HG03378 (cell line): ENCODE measurements at regions not wholly inside any gene's neighbourhood (a gene's known extent, or its start where the extent isn't known, plus 50 kb on each side); places are given as distances from the start of the nearest gene placed in this dataset.
"Not testable (repeated sequence)": the region's sequence is repeated elsewhere in the genome, so short reads cannot be mapped to it uniquely, and the experiment has no call there.

Experiments used
- ATAC-seq: cut with Tn5 transposase; IDR thresholded peaks from one replicate; pipeline ENCODE4 v1.9.1; 2021; ENCODE audit warnings: mild to moderate bottlenecking, moderate library complexity; ENCODE audit not compliant: unreplicated experiment

DNA sequence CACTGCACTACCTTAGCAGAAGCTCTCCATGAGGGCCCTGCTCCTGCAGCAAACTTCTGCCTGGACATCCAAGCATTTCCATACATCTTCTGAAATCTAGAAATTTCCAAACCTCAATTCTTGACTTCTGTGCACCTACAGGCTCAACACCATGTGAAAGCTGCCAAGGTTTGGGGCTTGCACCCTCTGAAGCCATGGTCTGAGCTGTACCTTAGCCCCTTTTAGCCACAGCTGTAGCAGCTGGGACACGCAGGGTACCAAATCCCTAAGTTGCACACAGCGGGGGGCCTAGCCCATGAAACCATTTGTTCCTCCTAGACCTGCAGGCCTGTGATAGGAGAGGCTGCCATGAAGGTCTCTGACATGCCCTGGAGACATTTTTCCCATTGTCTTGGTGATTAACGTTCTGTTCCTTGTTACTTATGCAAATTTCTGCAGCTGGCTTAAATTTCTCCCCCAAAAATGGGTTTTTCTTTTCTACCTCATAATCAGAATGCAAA is 102.7 kb downstream of the EN1 start:
- not testable (repeated sequence) for ATAC-seq

DNA sequence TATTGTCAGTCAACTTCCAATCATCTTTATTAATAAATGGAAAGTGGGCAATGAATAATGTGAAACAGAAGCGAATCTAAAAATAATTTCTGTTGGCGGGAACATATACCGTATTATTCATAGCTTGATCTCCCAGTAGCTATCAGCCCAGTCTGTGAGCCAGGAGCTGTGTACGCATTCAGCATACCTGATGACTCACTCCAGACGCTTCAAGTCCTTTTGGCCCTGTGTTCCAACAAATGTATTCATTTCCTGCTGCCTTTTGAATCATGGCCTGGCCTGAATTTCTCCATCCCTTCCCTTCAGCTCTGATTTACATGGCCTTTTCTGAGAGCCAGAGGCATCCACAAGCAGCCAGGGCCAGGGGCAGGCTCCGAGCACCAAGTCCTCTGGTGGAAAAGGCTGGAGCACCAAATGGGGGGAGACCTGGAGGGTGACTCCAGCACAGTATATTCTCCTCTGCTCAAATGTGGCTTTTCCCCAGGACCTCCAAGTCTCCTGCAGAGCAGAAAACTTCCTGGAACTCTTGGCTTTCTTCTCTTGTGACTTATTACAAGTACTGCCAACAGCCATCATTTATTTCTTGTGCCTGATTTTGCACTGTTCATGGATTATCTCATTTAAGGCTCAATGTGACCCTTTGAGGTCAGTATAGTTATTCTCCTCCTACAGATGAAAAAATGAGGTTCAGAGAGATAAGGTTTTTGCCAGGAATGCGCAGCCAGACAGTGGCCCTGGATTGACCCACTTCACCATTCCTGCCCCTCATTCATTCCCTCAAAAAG is 108.7 kb downstream of the EN1 start:
- no peak for ATAC-seq

DNA sequence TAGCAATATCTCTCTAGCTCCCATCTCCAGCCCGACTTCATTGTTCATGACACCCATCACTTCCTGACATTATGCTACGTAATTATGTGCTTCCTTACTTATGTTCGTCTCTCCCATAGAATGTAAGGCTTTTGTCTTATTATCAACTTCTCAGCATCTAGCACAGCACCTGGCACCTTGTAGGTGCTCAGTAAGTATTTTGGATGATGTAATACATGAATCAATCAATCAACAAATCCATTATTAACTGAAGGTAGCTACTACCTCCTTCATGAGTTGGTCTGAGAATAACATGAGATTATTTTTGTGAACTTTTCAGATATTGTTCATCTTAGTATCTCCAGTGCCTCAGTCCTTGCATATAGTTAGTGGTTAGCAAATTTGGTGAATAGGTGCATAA is 109.3 kb downstream of the EN1 start:
- ATAC-seq: no peak

DNA sequence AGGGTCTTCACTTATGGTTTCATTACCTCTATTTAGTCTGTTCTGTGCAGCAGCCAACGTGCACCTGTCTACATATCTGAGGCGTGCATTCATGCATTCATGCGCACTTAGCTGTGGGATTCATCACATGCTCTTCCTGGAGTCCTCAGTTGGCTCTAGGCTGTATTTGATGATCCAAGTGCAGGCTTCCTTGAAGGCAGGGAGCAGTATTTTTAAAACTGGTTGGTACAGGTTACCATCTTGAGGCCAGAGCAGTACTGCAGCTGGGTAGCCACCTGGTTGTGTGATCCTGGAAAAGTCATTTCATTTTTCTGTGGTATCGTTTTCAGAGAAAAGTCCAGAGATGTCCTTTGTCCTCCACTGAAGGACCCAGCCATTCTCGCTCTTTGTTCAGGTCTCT is 109.8 kb downstream of the EN1 start:
- ATAC-seq: no peak

DNA sequence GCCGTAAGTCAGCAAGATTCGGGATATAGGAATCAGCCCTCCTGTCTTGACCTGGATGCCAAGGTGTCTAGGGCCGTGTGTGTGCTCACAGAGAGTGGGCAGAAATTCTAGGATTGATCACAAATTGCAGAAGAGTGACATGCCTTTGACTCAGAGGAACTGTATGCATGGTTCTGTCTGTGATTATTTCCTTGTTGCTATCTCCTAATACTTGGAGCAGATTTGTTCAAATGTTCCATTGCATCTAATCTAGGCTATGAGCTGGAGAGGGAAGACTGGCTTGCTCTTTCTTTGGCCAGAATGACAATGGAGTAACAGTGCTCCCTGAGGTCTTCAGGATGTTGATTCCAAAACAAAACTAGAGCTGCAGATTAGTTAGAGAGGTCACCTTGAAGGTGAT is 115.0 kb downstream of the EN1 start:
- no peak for ATAC-seq

DNA sequence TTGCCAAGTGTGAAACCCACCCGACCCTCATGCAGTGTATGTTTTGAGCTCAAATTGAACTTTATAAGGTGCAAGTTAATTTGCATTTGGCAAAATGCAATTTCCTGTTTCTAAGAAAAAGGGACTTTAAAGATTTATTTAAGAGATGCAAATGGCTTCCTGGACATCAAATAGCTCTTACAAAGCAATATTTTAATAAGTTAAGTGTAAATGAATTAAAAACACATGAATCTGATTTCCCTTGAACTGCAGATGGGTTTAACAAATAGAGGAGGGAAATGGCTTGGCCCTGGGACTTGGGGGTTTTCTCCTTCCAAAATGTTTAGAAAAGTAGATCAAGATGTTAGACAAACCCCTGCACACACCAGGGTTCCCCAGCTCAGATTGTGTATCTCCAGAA is 116.0 kb downstream of the EN1 start:
- no peak for ATAC-seq

DNA sequence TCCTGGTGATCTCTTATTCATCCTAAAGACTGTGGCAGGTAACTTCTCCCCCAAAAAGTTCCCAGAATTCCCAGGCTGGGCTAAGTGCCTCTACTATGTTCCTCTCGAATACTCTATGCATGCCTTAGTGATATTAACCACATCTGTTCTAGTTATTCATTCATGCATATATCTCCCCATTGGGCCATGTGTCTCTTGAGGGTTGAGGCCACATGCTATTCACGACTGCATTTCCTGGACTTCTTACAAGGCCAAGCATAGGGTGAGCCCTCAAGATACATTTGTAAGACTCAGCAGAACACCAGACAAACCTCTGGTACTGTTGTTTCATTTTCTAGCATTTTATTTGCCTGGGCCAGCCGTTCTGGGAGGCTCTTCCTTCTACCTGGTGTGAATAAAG is 117.0 kb downstream of the EN1 start:
- no peak for ATAC-seq

DNA sequence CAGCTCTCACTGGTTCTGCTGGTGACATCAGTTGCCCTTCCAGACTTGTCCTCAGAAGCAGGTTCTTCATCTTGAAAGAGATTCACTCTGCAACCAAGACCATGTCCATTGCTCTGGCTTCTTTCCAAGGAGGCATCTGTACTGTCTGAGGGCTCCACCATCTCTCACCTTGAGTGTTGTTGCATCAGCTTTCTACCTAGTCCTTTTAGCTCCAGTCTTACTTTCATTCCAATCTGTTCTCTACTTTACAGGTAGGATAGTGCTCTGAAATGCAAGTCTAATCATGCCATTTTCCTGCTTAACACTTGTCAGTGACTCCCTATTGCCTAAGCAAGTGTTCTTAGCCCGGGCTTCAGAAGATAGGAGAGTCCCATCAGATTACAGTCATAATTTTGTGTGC is 117.7 kb downstream of the EN1 start:
- ATAC-seq: no peak

DNA sequence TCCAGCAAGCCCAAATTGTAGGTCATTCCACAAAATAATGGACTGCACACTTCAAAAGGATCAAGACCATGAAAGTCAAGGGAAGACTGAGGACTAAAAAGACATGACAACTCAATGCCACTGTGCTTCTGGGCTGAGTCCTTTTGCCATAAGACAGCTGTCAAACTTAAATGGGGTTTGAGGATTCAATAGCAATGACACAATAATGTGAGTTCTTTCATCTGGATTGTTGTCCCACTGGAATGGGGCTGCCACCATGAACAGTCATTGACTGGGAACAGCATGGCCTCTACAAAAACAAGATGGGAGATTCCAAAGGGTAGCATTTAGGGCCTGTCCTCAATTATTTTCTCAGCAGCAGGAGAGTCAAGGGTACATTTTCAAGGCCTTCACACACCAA is 118.5 kb downstream of the EN1 start:
- ATAC-seq: no peak

DNA sequence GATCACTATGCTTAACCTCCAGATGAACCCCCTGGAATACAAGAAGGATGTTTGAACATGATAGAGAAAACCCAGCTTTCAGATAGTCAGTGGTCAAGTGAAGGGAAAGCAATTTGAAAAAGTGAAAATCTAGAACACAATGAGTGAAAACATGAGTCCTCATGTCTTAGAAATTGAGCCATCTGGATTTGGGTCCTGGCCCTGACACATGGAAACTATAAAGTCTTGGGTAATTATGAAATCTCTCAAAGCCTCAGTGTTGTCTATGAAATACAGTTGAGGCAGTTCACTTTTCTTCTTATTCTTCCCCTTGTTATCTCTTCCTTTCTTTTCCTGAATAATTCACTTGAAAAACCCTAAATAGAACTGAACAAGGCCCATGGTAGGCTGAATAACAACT is 120.6 kb downstream of the EN1 start:
- no peak for ATAC-seq

DNA sequence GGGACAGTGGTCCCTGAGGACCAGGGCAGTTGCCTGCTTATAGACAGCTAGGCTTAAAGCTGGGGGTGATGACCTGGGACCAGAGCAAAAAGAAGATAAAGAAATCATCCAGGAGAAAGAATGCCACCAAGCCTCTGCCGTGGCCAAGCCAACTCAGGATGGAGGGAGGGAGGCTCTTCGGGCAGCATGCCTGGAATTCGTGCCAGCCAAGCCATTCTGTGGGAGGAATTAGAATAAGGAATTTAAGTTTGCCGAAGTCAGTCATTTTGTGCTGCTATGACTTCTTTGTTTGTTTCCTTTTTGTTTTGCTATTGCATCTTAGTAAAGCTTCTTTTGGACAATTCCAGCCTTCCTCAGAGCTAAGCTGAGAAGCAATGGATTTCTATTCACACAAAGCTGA is 124.1 kb downstream of the EN1 start:
- ATAC-seq: no peak

DNA sequence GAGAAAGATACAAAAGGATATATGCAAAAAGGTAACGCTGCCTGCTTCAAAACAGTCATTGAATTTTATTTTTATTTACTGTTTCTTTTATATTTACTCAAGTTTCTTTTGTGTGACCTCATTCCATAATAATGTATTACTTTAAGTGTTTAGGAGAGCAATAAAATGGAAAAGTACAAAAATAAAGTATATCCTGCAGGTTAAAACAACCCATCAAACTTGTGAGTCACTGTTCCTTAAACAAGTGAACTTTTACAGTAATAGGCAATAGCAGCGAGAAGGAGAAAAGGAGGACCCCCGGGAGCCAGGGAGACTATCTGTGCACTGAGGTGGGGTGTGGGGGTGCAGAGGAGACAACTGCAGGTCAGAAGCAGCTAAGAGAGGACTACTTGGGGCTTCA is 124.5 kb downstream of the EN1 start:
- no peak for ATAC-seq

DNA sequence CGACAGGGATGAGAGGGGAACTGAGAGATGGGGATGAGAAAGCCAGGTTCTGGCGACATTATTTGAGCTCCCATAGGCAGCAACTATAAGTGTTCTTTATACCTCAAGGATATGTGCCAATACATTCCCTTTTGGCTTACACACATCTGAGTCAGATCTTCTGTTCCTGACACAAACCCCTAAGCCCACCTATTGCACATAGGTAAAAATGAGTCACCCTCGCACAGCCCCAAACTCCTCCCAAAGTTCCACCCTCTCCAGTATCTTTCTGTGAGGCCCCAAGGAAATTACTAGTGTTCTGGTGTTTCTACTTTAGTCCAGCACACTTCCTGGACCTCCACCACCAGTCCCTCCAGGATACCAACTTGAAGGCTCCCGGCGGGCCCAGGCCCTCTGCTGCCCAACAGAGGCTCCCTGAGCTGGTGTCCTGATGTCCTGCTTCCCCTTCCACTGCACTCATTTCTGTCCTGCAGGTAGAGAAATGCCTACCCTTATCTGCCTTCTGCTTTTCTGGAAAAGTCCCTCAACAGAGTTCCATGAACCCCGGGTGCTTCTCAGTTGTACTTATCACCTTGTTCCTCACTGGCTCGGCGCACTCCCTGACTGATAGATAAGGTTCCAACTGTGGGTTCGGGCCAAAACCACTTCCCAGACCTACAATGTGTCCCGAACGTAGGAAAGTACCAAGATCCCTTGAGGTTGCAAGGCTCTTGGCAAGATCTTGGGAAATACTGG is 125.5 kb downstream of the EN1 start:
- no peak for ATAC-seq

DNA sequence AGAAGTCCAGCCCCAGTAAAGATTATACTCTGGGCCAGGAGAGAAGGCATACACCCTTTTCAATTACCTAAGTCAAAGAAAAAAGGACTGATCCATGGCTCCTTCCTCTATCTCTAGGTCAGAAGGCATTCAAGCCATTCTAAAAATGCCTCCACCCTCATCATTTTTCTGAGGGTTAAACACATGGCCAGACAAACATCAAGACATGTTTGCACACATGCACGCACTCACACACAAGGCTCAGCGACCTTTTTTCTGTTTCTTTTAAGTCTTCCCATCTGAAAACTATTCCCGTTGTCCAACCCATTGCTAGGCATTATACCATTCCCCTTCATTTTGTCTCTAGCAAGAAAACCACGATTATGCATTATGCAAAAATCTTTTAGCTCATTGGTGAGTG is 126.6 kb downstream of the EN1 start:
- no peak for ATAC-seq

DNA sequence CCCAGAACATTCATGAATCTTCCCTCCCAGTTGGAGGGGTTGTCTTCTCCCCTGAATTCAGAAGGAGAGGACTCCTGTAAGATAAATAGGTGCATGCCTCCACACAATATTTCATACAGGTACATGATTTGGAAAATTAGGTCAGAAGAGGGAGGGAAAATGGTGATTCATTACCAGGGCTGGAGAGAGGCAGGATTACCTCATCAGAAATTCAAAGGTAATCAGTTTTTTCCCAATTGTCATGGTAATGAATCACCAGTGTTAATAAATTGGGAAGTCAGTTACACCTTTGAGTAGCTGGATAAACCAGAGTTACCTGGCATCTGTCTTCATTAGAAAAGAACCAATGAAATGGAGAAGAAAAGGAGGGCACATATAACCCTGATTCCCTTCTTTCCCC is 128.5 kb downstream of the EN1 start:
- no peak for ATAC-seq

DNA sequence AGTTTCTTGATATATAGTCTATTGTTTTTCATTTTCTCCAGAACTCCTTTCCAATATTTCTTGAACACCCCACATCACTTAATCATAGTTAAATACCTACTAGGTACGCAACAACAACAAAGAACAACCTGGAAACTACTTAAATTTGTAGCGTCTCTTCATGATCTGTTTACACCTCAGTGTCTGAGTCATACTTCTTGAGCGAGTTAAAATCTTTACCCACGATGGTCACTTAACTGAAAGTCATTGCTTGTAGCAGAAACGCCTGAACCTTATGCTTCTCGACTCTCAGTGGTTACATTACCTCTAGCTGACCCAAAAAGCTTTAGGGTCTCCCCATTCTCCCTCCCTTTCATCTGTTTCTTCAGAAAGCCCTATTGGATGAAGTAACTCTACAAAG is 131.3 kb downstream of the EN1 start:
- no peak for ATAC-seq

DNA sequence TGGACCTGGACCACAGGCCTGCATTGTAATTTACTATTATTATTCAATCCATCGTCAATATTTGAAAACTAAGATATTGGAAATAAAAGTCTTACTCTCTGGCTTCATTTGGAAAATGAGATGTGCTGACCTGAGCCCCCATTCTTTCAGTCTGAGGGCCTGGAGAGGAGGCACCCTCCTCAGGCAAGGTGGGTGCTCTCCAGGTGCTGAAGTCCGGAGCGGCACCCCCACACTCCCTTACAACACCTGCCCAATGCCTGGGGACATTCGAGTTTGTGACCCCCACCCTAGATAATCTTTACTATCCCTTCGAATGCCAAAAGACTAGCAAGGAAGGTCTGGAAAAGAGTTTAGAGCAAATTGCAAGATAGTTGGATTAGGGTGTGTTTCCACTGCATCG is 133.3 kb downstream of the EN1 start:
- no peak for ATAC-seq

DNA sequence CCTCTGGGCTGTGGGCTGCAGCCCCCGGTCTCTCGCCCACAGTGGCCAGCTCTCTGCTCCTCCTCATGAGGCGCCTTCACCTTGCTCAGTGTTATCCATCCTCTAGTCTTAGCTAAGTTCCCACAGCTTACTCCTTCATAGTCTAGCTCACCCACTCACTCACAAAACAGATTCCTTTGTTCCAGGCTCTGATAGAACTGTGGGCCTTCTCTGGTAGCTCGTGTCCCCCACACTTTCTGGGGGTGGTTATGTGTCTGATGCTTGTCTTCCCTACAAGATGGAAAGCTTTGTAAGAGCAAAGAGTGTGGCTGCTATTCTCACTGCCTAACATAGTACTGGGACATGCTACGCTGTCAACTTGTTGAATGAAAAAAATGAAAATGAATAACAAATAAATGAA is 135.8 kb downstream of the EN1 start:
- no peak for ATAC-seq

DNA sequence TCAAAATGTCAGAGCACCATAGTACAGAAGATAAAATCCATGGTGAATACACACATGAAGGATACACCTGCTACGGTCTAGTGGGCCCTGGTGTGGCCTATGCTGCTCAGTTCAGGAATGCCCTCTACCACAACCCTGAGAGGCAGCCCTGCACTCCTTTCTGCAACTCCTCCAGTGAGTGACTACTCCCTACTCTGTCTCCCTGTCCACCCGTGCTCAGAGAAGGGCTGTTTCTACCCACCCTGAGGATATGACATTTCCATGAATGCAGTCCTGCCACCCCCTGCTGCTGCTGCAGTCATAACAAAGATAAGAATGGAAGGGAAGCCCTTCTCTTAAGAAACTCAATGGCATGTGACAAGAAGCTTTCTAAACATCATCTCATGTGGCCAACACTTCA is 137.0 kb downstream of the EN1 start:
- no peak for ATAC-seq

DNA sequence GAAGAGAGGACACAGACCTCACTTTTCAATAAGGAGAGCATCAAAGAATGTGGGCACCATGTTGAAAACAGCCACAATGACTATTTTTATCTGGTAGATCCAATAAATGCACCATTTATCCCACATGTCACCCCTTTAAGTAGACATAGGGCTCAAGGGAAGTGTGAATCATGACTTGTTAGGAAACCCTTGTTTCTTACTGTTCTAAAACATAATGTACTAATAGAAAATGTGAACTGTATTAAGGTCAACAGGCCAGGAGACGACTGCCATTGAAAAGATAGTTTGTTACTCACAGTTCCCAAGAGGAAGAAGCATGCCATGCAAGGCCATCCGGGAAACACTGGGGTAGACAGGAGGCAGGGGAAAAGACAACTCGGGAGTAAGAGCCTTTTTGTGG is 137.7 kb downstream of the EN1 start:
- no peak for ATAC-seq

DNA sequence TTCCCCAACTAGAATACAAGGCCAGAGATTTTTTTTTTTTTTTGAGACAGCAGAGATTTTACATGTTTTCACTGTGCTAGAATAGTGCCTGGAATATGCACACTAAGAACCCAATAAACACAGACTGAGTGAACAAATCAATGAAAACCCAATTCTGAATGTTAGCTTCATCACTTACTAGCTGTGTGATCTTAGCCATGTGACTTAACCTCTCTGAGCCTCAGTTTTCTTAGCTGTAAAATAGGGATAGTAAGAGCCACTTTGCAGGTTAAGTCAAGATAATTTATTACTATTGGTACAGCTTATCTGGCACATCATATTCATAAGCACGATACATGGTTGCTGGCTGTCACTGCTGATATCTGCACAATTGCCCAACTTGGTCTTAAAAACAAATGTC is 140.6 kb downstream of the EN1 start:
- no peak for ATAC-seq

DNA sequence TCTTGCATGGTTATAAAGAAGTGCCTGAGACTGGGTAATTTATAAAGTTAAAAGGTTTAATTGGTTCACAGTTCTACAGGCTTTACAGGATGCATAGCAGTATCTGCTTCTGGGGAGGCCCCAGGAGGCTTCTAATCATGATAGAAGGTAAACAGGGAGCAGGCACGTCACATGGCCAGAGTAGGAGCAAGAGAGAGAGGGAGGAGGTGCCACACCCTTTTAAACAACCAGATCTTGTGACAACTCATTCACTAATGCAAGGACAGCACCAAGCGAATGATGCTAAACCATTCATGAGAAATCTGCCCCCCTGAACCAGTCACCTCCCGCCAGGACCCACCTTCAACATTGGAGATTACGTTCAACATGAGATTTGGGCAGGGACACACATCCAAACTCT is 141.1 kb downstream of the EN1 start:
- no peak for ATAC-seq

DNA sequence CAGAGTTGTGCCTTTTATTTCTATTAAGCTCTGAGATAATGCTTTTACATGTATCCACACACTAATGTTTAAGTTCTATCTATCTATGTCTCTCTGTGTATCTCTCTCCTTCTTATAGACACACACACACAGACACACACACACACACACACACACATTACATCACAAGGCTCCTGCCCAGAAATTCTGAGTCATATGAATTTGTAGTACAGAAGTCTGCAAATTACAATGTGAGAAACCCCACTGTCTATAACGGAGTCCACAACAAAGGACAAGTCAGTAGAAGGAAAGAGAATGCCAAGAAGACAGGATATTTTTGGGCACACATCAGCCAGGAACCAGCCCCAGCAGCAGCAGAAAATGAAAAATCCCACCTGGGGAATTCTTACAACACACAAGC is 142.4 kb downstream of the EN1 start:
- ATAC-seq: no peak
